HG03565 (cell line): ENCODE measurements at regions not wholly inside any gene's neighbourhood (a gene's known extent, or its start where the extent isn't known, plus 50 kb on each side); places are given as distances from the start of the nearest gene placed in this dataset.

Source experiments
- ATAC-seq: cut with Tn5 transposase; IDR thresholded peaks from one replicate; pipeline ENCODE4 v1.9.1; 2021; ENCODE audit warnings: mild to moderate bottlenecking, moderate library complexity; ENCODE audit not compliant: unreplicated experiment

GRCh38 chr5:171676286-171676944 lies 109.2 kb upstream of the SMIM23 start:
- ATAC-seq: no peak

- ATAC-seq: no peak
These were observed 107.0 kb upstream of the SMIM23 start for GRCh38 chr5:171678646-171679045.

- ATAC-seq: no peak
These were observed 105.1 kb upstream of the SMIM23 start for GRCh38 chr5:171680485-171680884.

- no peak for ATAC-seq
These were observed 104.6 kb upstream of the SMIM23 start for GRCh38 chr5:171681061-171681460.

GRCh38 chr5:171681677-171682076 lies 103.9 kb upstream of the SMIM23 start:
- ATAC-seq: no peak

GRCh38 chr5:171682801-171683200 lies 102.8 kb upstream of the SMIM23 start:
- no peak for ATAC-seq

GRCh38 chr5:171684169-171684568 lies 101.4 kb upstream of the SMIM23 start:
- ATAC-seq: no peak

GRCh38 chr5:171688696-171689495 lies 96.7 kb upstream of the SMIM23 start:
- no peak for ATAC-seq

- ATAC-seq: no peak
These were observed 95.7 kb upstream of the SMIM23 start for GRCh38 chr5:171689853-171690417.

GRCh38 chr5:171692107-171692506 lies 93.5 kb upstream of the SMIM23 start:
- no peak for ATAC-seq

GRCh38 chr5:171692936-171693335 lies 92.7 kb upstream of the SMIM23 start:
- no peak for ATAC-seq

GRCh38 chr5:171693412-171693811 lies 92.2 kb upstream of the SMIM23 start:
- no peak for ATAC-seq

GRCh38 chr5:171695804-171696203 lies 89.8 kb upstream of the SMIM23 start:
- ATAC-seq: no peak

- no peak for ATAC-seq
These were observed 88.2 kb upstream of the SMIM23 start for GRCh38 chr5:171697221-171698102.

- ATAC-seq: no peak
These were observed 85.2 kb upstream of the SMIM23 start for GRCh38 chr5:171700318-171700912.

- ATAC-seq: no peak
These were observed 84.5 kb upstream of the SMIM23 start for GRCh38 chr5:171701100-171701541.

GRCh38 chr5:171702135-171702770 lies 83.4 kb upstream of the SMIM23 start:
- ATAC-seq: no peak

GRCh38 chr5:171703146-171703545 lies 82.5 kb upstream of the SMIM23 start:
- ATAC-seq: no peak

GRCh38 chr5:171705036-171705435 lies 80.6 kb upstream of the SMIM23 start:
- ATAC-seq: no peak

- no peak for ATAC-seq
These were observed 79.7 kb upstream of the SMIM23 start for GRCh38 chr5:171705830-171706468.
